GM21786 (cell line): ENCODE measurements at regions not wholly inside any gene's neighbourhood (a gene's known extent, or its start where the extent isn't known, plus 50 kb on each side); places are given as distances from the start of the nearest gene placed in this dataset.

Experiments used
- ATAC-seq: cut with Tn5 transposase; IDR thresholded peaks from one replicate; pipeline ENCODE4 v1.9.1; 2021; ENCODE audit not compliant: unreplicated experiment

- no peak for ATAC-seq
These were observed 190.7 kb upstream of the NCAM1 start for GRCh38 chr11:112770487-112770886.

- ATAC-seq = no peak
These were observed 189.4 kb upstream of the NCAM1 start for GRCh38 chr11:112771851-112772250.

- ATAC-seq = no peak
These were observed 188.0 kb upstream of the NCAM1 start for GRCh38 chr11:112773264-112773663.

GRCh38 chr11:112776834-112777233 lies 184.4 kb upstream of the NCAM1 start:
- ATAC-seq = no peak

GRCh38 chr11:112777283-112777751 lies 183.9 kb upstream of the NCAM1 start:
- ATAC-seq = no peak

- no peak for ATAC-seq
These were observed 182.9 kb upstream of the NCAM1 start for GRCh38 chr11:112778091-112778876.

GRCh38 chr11:112778877-112779266 lies 182.3 kb upstream of the NCAM1 start:
- no peak for ATAC-seq

- ATAC-seq = no peak
These were observed 180.7 kb upstream of the NCAM1 start for GRCh38 chr11:112780351-112781087.

- ATAC-seq = no peak
These were observed 177.3 kb upstream of the NCAM1 start for GRCh38 chr11:112783945-112784322.

GRCh38 chr11:112784323-112785073 lies 176.7 kb upstream of the NCAM1 start:
- no peak for ATAC-seq

GRCh38 chr11:112785149-112785548 lies 176.1 kb upstream of the NCAM1 start:
- no peak for ATAC-seq

- ATAC-seq = no peak
These were observed 175.5 kb upstream of the NCAM1 start for GRCh38 chr11:112785719-112786118.

GRCh38 chr11:112786196-112786595 lies 175.0 kb upstream of the NCAM1 start:
- no peak for ATAC-seq

- ATAC-seq = no peak
These were observed 174.2 kb upstream of the NCAM1 start for GRCh38 chr11:112786886-112787530.

GRCh38 chr11:112789481-112789880 lies 171.7 kb upstream of the NCAM1 start:
- no peak for ATAC-seq

- no peak for ATAC-seq
These were observed 170.9 kb upstream of the NCAM1 start for GRCh38 chr11:112790286-112790685.

GRCh38 chr11:112792070-112792469 lies 169.2 kb upstream of the NCAM1 start:
- no peak for ATAC-seq

GRCh38 chr11:112793416-112793815 lies 167.8 kb upstream of the NCAM1 start:
- ATAC-seq = no peak

GRCh38 chr11:112794331-112794846 lies 166.8 kb upstream of the NCAM1 start:
- ATAC-seq = no peak

- ATAC-seq = no peak
These were observed 165.9 kb upstream of the NCAM1 start for GRCh38 chr11:112795142-112795815.
